ENCODE measurements at regions not wholly inside any gene's neighbourhood (a gene's known extent, or its start where the extent isn't known, plus 50 kb on each side); places are given as distances from the start of the nearest gene placed in this dataset.

DNA sequence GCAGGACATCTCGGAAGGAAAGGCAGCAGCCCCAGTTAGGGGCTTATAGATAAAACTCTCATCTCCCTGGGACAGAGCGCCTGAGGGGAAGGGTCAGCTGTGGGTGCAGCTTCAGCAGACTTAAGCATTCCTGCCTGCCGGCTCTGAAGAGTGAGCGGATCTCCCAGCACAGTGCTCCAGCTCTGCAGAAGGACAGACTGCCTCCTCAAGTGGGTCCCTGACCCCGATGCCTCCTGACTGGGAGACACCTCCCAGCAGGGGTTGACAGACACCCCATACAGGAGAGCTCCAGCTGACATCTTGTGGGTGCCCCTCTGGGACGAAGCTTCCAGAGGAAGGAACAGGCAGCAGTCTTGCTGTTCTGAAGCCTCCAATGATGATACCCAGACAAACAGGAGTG, 117.1 kb upstream of the POT1 start:
- Mint-ChIP-seq H3K4me1 (no peaks in the 10 kb centered on the region), H3K36me3 (ENCODE audit: low read depth) (no peaks in the 10 kb centered on the region), H3K27me3 (ENCODE audit: insufficient read depth, low read depth, poor library complexity) (no peaks in the 10 kb centered on the region), H3K27ac (no peak overlapping the region), H3K9me3 (no peaks in the 10 kb centered on the region), H3K4me3 (no peak overlapping the region)
- Histone ChIP-seq H3K4me1 (ENCODE audit: insufficient read depth) (no peaks in the 10 kb centered on the region), H3K4me2 (no peak overlapping the region), H3K27me3 (ENCODE audit: insufficient read depth) (no peaks in the 10 kb centered on the region), H3K9me2 (ENCODE audit: insufficient read depth) (no peaks in the 10 kb centered on the region), H4K20me1 (replicated peaks; ENCODE audit: insufficient read depth) (no peaks in the 10 kb centered on the region; the same call in 1 of the 2 replicates), H3K79me2 (replicated peaks; ENCODE audit: insufficient read depth) (no peaks in the 10 kb centered on the region), H3K27ac (ENCODE audit: low read depth) (no peak overlapping the region), H3K36me3 (ENCODE audit: insufficient read depth) (no peaks in the 10 kb centered on the region), H2AFZ (no peak overlapping the region), H3K4me3 (no peak overlapping the region), H3F3A (replicated peaks; ENCODE audit: low read depth) (no peaks in the 10 kb centered on the region)
- DNase-seq (ENCODE audit: low spot score) (no peak), ATAC-seq (no peak)
- TF ChIP-seq, protein P1, sequence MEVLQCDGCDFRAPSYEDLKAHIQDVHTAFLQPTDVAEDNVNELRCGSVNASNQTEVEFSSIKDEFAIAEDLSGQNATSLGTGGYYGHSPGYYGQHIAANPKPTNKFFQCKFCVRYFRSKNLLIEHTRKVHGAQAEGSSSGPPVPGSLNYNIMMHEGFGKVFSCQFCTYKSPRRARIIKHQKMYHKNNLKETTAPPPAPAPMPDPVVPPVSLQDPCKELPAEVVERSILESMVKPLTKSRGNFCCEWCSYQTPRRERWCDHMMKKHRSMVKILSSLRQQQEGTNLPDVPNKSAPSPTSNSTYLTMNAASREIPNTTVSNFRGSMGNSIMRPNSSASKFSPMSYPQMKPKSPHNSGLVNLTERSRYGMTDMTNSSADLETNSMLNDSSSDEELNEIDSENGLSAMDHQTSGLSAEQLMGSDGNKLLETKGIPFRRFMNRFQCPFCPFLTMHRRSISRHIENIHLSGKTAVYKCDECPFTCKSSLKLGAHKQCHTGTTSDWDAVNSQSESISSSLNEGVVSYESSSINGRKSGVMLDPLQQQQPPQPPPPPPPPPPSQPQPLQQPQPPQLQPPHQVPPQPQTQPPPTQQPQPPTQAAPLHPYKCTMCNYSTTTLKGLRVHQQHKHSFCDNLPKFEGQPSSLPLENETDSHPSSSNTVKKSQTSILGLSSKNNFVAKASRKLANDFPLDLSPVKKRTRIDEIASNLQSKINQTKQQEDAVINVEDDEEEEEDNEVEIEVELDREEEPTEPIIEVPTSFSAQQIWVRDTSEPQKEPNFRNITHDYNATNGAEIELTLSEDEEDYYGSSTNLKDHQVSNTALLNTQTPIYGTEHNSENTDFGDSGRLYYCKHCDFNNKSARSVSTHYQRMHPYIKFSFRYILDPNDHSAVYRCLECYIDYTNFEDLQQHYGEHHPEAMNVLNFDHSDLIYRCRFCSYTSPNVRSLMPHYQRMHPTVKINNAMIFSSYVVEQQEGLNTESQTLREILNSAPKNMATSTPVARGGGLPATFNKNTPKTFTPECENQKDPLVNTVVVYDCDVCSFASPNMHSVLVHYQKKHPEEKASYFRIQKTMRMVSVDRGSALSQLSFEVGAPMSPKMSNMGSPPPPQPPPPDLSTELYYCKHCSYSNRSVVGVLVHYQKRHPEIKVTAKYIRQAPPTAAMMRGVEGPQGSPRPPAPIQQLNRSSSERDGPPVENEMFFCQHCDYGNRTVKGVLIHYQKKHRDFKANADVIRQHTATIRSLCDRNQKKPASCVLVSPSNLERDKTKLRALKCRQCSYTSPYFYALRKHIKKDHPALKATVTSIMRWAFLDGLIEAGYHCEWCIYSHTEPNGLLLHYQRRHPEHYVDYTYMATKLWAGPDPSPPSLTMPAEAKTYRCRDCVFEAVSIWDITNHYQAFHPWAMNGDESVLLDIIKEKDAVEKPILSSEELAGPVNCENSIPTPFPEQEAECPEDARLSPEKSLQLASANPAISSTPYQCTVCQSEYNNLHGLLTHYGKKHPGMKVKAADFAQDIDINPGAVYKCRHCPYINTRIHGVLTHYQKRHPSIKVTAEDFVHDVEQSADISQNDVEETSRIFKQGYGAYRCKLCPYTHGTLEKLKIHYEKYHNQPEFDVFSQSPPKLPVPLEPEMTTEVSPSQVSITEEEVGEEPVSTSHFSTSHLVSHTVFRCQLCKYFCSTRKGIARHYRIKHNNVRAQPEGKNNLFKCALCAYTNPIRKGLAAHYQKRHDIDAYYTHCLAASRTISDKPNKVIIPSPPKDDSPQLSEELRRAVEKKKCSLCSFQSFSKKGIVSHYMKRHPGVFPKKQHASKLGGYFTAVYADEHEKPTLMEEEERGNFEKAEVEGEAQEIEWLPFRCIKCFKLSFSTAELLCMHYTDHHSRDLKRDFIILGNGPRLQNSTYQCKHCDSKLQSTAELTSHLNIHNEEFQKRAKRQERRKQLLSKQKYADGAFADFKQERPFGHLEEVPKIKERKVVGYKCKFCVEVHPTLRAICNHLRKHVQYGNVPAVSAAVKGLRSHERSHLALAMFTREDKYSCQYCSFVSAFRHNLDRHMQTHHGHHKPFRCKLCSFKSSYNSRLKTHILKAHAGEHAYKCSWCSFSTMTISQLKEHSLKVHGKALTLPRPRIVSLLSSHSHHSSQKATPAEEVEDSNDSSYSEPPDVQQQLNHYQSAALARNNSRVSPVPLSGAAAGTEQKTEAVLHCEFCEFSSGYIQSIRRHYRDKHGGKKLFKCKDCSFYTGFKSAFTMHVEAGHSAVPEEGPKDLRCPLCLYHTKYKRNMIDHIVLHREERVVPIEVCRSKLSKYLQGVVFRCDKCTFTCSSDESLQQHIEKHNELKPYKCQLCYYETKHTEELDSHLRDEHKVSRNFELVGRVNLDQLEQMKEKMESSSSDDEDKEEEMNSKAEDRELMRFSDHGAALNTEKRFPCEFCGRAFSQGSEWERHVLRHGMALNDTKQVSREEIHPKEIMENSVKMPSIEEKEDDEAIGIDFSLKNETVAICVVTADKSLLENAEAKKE (CRISPR knock-in tag; IDR thresholded peaks at IDR 0.05): no peak
- no peak for TF ChIP-seq STAT1 (IDR thresholded peaks at IDR 0.05; ENCODE audit: unreplicated experiment)
- TF ChIP-seq, protein P2, sequence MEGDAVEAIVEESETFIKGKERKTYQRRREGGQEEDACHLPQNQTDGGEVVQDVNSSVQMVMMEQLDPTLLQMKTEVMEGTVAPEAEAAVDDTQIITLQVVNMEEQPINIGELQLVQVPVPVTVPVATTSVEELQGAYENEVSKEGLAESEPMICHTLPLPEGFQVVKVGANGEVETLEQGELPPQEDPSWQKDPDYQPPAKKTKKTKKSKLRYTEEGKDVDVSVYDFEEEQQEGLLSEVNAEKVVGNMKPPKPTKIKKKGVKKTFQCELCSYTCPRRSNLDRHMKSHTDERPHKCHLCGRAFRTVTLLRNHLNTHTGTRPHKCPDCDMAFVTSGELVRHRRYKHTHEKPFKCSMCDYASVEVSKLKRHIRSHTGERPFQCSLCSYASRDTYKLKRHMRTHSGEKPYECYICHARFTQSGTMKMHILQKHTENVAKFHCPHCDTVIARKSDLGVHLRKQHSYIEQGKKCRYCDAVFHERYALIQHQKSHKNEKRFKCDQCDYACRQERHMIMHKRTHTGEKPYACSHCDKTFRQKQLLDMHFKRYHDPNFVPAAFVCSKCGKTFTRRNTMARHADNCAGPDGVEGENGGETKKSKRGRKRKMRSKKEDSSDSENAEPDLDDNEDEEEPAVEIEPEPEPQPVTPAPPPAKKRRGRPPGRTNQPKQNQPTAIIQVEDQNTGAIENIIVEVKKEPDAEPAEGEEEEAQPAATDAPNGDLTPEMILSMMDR (conservative IDR thresholded peaks at IDR 0.05; ENCODE audit: low read depth in 2 of 2): no peak
- no peak for TF ChIP-seq NANOG (IDR thresholded peaks at IDR 0.05; ENCODE audit: borderline replicate concordance)
- TF ChIP-seq EZH2phosphoT487 (IDR thresholded peaks at IDR 0.05; ENCODE audit: unreplicated experiment): no peak
- TF ChIP-seq, protein P3, sequence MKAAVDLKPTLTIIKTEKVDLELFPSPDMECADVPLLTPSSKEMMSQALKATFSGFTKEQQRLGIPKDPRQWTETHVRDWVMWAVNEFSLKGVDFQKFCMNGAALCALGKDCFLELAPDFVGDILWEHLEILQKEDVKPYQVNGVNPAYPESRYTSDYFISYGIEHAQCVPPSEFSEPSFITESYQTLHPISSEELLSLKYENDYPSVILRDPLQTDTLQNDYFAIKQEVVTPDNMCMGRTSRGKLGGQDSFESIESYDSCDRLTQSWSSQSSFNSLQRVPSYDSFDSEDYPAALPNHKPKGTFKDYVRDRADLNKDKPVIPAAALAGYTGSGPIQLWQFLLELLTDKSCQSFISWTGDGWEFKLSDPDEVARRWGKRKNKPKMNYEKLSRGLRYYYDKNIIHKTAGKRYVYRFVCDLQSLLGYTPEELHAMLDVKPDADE (IDR thresholded peaks at IDR 0.05): no peak
- TF ChIP-seq, protein P4, sequence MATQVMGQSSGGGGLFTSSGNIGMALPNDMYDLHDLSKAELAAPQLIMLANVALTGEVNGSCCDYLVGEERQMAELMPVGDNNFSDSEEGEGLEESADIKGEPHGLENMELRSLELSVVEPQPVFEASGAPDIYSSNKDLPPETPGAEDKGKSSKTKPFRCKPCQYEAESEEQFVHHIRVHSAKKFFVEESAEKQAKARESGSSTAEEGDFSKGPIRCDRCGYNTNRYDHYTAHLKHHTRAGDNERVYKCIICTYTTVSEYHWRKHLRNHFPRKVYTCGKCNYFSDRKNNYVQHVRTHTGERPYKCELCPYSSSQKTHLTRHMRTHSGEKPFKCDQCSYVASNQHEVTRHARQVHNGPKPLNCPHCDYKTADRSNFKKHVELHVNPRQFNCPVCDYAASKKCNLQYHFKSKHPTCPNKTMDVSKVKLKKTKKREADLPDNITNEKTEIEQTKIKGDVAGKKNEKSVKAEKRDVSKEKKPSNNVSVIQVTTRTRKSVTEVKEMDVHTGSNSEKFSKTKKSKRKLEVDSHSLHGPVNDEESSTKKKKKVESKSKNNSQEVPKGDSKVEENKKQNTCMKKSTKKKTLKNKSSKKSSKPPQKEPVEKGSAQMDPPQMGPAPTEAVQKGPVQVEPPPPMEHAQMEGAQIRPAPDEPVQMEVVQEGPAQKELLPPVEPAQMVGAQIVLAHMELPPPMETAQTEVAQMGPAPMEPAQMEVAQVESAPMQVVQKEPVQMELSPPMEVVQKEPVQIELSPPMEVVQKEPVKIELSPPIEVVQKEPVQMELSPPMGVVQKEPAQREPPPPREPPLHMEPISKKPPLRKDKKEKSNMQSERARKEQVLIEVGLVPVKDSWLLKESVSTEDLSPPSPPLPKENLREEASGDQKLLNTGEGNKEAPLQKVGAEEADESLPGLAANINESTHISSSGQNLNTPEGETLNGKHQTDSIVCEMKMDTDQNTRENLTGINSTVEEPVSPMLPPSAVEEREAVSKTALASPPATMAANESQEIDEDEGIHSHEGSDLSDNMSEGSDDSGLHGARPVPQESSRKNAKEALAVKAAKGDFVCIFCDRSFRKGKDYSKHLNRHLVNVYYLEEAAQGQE (IDR thresholded peaks at IDR 0.05; ENCODE audit: unreplicated experiment): no peak
- TF ChIP-seq ZNF331 (CRISPR knock-in tag; IDR thresholded peaks at IDR 0.05; ENCODE audit: low read depth): no peak
- TF ChIP-seq EZH2 (IDR thresholded peaks at IDR 0.05; ENCODE audit: low read depth, unreplicated experiment): no peak
- TF ChIP-seq CREB1 (CRISPR knock-in tag; IDR thresholded peaks at IDR 0.05; ENCODE audit: low read depth): no peak
- no peak for TF ChIP-seq JUNB (IDR thresholded peaks at IDR 0.05; ENCODE audit: unreplicated experiment)
- no peak for TF ChIP-seq POLR2AphosphoS5 (IDR thresholded peaks at IDR 0.05; ENCODE audit: low read depth)
- no peak for TF ChIP-seq ZNF114 (CRISPR knock-in tag; IDR thresholded peaks at IDR 0.05)

Measured in GM23338 (cell line).